ENCODE measurements at regions not wholly inside any gene's neighbourhood (a gene's known extent, or its start where the extent isn't known, plus 50 kb on each side); places are given as distances from the start of the nearest gene placed in this dataset.

DNA sequence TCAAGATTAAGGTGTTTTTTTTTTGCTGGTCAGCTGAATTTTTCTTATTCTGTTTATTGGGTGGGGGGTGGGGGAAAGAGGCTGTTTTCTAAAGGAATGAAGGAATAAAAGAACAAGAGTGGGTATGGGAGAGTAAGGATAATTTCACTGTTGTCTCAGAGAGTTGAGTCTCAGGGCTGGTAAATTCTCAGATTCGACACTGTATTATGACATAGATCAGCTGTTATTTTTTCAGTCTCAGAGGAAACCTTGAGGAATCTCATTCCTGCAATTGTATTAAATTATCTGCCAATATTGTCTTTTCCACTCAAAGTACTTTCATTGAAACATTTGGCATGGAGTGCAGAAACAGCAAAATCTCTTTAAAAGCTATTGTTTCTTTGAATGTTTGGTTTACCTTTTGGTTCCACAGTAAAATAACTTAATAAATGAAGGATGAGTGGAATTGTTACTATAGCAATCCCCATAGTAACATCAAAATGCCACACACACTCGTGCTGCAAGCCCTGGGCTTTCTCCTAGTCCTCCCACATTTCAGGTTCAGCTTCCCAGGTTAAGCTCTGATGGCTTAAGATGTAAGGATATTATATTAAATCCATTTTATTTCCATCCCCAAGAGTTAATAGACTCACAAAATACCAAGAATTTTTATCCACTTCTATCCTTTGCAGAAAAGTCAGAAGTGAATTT lies 478.7 kb upstream of the TCF4 start:
- no peaks in the 10 kb centered on the region for H3K36me3 ChIP-seq
- WGBS, 4 donors, result 23 to 34% (median 25%) methylated on average over 2 of the region's 2 CpGs
- intact Hi-C loops (cut with DNase I), result no loop called here
- no peak for DNase-seq
- no peaks in the 10 kb centered on the region for H3K27me3 ChIP-seq
- no peak for TF ChIP-seq POLR2A (IDR thresholded peaks at IDR 0.05)
- TF ChIP-seq, protein P1, sequence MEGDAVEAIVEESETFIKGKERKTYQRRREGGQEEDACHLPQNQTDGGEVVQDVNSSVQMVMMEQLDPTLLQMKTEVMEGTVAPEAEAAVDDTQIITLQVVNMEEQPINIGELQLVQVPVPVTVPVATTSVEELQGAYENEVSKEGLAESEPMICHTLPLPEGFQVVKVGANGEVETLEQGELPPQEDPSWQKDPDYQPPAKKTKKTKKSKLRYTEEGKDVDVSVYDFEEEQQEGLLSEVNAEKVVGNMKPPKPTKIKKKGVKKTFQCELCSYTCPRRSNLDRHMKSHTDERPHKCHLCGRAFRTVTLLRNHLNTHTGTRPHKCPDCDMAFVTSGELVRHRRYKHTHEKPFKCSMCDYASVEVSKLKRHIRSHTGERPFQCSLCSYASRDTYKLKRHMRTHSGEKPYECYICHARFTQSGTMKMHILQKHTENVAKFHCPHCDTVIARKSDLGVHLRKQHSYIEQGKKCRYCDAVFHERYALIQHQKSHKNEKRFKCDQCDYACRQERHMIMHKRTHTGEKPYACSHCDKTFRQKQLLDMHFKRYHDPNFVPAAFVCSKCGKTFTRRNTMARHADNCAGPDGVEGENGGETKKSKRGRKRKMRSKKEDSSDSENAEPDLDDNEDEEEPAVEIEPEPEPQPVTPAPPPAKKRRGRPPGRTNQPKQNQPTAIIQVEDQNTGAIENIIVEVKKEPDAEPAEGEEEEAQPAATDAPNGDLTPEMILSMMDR (IDR thresholded peaks at IDR 0.05), result no peak
- peaks cover 0 to 32% (median 11%) of the 10 kb centered on the region in 12 donors for H3K4me1 ChIP-seq
- peak in 1 of 4 donors; percentile 51 for ATAC-seq
- H3K9me3 ChIP-seq, result peaks cover 0 to 15% (median 0%) of the 10 kb centered on the region in 12 donors
- no peak overlapping the region for H3K4me3 ChIP-seq
- H3K27ac ChIP-seq, result peak overlapping the region in 5 of 12 donors; percentile 47 to 74 (median 67)

DNA sequence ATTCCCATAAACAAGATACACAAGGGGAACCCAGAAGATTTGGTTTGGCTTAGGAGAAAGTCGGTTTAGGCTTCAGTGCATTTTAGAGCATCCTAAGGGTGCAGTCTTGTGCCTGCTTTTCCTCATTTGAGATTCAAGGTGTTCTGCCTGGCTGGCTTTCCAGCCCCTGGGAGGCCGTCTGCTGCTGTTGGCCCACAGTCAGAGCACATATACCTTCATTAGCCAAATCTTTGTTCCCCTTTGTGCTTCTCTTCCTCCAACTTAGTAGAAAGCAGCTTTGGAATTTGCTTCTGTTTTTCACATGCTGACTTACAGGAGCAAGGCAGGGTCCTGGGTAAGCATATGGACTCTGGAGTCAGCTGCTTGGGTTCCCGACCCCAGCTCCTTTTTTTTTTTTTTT lies 477.1 kb upstream of the TCF4 start:
- no peak for DNase-seq
- Histone ChIP-seq H3K27ac (no peak overlapping the region), H3K4me3 (no peak overlapping the region), H3K27me3 (no peaks in the 10 kb centered on the region), H3K4me1 (peaks cover 0 to 32% (median 11%) of the 10 kb centered on the region in 12 donors), H3K36me3 (no peaks in the 10 kb centered on the region), H3K9me3 (no peaks in the 10 kb centered on the region)
- intact Hi-C loops (cut with DNase I), result no loop called here
- 84 to 90% (median 87%) methylated on average over 3 of the region's 3 CpGs for WGBS, 4 donors
- no peak for ATAC-seq
- no peak for TF ChIP-seq POLR2A (IDR thresholded peaks at IDR 0.05)
- TF ChIP-seq, protein P1 (IDR thresholded peaks at IDR 0.05), result no peak

DNA sequence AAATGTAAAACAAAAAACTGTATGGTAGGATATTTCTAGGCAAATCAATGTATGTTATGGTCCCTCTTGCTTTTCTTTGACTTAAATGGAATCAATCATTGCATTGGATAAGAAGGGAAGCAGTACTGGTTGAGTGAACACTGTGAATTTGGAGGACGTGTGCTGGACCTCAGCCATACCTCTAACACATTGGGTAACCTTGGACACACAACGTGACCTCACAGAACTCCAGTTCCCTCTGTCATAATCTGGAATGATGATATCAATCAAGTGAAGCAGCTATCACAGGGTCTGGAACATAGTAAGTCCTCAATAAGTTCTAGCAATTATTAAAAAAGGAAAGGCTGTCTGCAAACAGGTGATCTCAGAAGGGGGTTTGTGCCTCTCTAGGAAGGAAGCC lies 474.9 kb upstream of the TCF4 start:
- intact Hi-C loops (cut with DNase I), result no loop called here
- TF ChIP-seq POLR2A (IDR thresholded peaks at IDR 0.05), result no peak
- TF ChIP-seq, protein P1 (IDR thresholded peaks at IDR 0.05), result no peak
- WGBS, 4 donors, result 81 to 92% (median 85%) methylated on average over 2 of the region's 2 CpGs
- no peaks in the 10 kb centered on the region for H3K36me3 ChIP-seq
- DNase-seq (no peak), ATAC-seq (no peak)
- no peaks in the 10 kb centered on the region for H3K9me3 ChIP-seq
- peaks cover 0 to 22% (median 9%) of the 10 kb centered on the region in 12 donors for H3K4me1 ChIP-seq
- H3K4me3 ChIP-seq, result no peak overlapping the region
- no peaks in the 10 kb centered on the region for H3K27me3 ChIP-seq
- no peak overlapping the region for H3K27ac ChIP-seq

GRCh38 chr18:56060967-56061541 lies 473.1 kb upstream of the TCF4 start:
- 62 to 77% (median 66%) methylated on average over 2 of the region's 2 CpGs for WGBS, 4 donors
- no peak for DNase-seq
- no peak for ATAC-seq

More at GRCh38 chr18:56060967-56061541, 473.1 kb upstream of the TCF4 start:
- intact Hi-C loops (cut with DNase I), result no loop called here
- H3K36me3 ChIP-seq, result no peaks in the 10 kb centered on the region
- no peaks in the 10 kb centered on the region for H3K27me3 ChIP-seq
- H3K9me3 ChIP-seq, result no peaks in the 10 kb centered on the region
- peaks cover 0 to 5% (median 0%) of the 10 kb centered on the region in 12 donors for H3K4me1 ChIP-seq
- TF ChIP-seq, protein P1 (IDR thresholded peaks at IDR 0.05), result no peak
- TF ChIP-seq POLR2A (IDR thresholded peaks at IDR 0.05), result no peak
- no peak overlapping the region for H3K27ac ChIP-seq
- no peak overlapping the region for H3K4me3 ChIP-seq
